Gastroesophageal sphincter (tissue), 3 donors: ENCODE measurements at regions not wholly inside any gene's neighbourhood (a gene's known extent, or its start where the extent isn't known, plus 50 kb on each side); places are given as distances from the start of the nearest gene placed in this dataset.

Source experiments
- EP300 ChIP-seq: sonication (generic); formaldehyde crosslinking; IDR thresholded peaks from one replicate; pipeline ENCODE4 v1.6.1; 2017; ENCODE audit warnings: antibody characterized with exemption, mild to moderate bottlenecking
- POLR2A ChIP-seq, 2 donors: fragments of 450-650 bp; IDR thresholded peaks; one replicate each; pipeline ENCODE4 v1.6.1; 2017; ENCODE audit warnings: antibody characterized with exemption in 2 of 2, mild to moderate bottlenecking in 2 of 2, moderate library complexity in 1 of 2
- TF ChIP-seq, protein P1 (sequence below), 4 experiments: fragments of 200-600 bp in 2 of 4; fragments of 450-650 bp in 2 of 4; sonication (generic) in 1 of 4; IDR thresholded peaks; one replicate each; pipeline ENCODE4 v1.5.1; 2017 to 2019; ENCODE audit warnings: antibody characterized with exemption in 4 of 4, mild to moderate bottlenecking in 2 of 4, moderate library complexity in 2 of 4

DNA sequence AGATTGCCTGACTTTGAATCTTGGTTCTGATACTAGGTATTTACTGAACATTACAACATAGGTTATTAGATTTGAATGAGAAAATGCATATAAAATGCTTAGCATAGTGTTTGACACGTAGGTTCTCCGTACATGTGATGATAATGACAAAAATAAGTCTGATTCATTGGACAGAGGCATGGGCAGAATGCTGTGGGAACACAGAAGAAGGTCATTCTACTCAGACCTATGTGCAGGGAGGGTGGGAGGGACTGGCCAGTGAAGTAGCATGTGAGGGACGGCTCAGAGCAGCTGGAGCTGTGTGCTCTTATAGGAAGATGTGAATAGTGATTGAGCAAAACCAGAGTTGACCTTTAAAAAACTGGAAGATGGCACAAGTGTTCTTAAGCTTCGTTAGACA, 256.8 kb upstream of the RAG2 start:
- TF ChIP-seq, protein P1, sequence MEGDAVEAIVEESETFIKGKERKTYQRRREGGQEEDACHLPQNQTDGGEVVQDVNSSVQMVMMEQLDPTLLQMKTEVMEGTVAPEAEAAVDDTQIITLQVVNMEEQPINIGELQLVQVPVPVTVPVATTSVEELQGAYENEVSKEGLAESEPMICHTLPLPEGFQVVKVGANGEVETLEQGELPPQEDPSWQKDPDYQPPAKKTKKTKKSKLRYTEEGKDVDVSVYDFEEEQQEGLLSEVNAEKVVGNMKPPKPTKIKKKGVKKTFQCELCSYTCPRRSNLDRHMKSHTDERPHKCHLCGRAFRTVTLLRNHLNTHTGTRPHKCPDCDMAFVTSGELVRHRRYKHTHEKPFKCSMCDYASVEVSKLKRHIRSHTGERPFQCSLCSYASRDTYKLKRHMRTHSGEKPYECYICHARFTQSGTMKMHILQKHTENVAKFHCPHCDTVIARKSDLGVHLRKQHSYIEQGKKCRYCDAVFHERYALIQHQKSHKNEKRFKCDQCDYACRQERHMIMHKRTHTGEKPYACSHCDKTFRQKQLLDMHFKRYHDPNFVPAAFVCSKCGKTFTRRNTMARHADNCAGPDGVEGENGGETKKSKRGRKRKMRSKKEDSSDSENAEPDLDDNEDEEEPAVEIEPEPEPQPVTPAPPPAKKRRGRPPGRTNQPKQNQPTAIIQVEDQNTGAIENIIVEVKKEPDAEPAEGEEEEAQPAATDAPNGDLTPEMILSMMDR (IDR thresholded peaks at IDR 0.05), result no peak
- TF ChIP-seq POLR2A (IDR thresholded peaks at IDR 0.05) (no peak), EP300 (no peak)
